Lower leg skin (tissue), 3 donors: ENCODE measurements at regions not wholly inside any gene's neighbourhood (a gene's known extent, or its start where the extent isn't known, plus 50 kb on each side); places are given as distances from the start of the nearest gene placed in this dataset.

Source experiments
- CTCF ChIP-seq, 3 donors: fragments of 450-650 bp; IDR thresholded peaks; one replicate each; pipeline ENCODE4 v1.5.1; 2016; ENCODE audit warnings: antibody characterized with exemption in 3 of 3, mild to moderate bottlenecking in 3 of 3, moderate library complexity in 2 of 3
- POLR2A ChIP-seq, 2 donors: fragments of 450-650 bp; IDR thresholded peaks; one replicate each; pipeline ENCODE4 v1.6.1; 2016 to 2017; ENCODE audit warnings: antibody characterized with exemption in 2 of 2, mild to moderate bottlenecking in 1 of 2, moderate library complexity in 1 of 2

DNA sequence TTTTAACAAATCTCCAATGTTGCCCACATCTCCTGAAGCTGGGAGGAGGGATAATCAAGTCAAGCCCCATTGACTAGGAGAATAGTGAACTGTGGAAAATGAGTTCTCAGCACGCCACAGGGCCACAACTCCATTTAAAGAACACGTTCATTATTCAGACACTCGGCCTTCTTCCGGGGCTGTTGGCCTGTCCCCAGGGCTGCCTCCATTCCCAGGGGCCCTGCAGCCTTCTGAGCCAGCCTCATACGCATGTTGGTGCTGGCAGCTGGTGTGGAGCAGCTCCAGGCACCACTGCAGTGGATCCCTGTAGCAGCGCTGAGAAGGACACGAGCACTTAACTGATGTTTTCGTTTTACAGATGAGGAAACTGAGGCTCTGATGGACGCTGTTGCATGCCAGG is 87.5 kb upstream of the RCN1 start:
- TF ChIP-seq CTCF (IDR thresholded peaks at IDR 0.05) (no peak), POLR2A (IDR thresholded peaks at IDR 0.05) (no peak)
